ENCODE measurements at regions not wholly inside any gene's neighbourhood (a gene's known extent, or its start where the extent isn't known, plus 50 kb on each side); places are given as distances from the start of the nearest gene placed in this dataset.

DNA sequence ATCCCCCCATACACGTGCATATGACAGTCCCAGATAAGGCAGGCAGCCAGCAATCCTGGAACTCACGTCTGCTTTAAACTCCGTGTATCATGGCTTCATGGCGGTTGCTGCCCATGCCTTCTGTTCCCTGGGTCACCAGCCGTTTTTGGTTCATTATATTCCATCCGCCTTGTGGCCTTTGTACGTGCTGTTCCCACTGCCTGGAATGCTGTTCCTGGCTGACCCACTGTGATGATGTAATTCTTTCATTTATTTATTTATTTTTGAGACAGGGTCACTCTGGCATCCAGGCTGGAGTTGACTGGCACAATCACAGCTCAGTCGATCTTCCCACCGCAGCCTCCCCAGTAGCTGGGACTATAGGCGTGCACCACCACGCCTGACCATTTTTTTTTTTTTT is 136.7 kb upstream of the GSE1 start:
- TF ChIP-seq CTCF (IDR thresholded peaks at IDR 0.05) (no peak), POLR2A (IDR thresholded peaks at IDR 0.05) (no peak)
